ENCODE measurements at regions not wholly inside any gene's neighbourhood (a gene's known extent, or its start where the extent isn't known, plus 50 kb on each side); places are given as distances from the start of the nearest gene placed in this dataset.

GRCh38 chr17:13230350-13231264 is 212.8 kb upstream of the ELAC2 start:
- DNase-seq (no peak), ATAC-seq (no peak)
- intact Hi-C loops (cut with micrococcal nuclease), result no loop called here
- Mint-ChIP-seq H3K27ac (no peak overlapping the region), H3K36me3 (no peaks in the 10 kb centered on the region), H3K9me3 (peaks cover 5 to 6% of the 10 kb centered on the region in 2 donors), H3K4me1 (no peaks in the 10 kb centered on the region), H3K27me3 (ENCODE audit: low read depth in 2 of 2) (no peaks in the 10 kb centered on the region), H3K4me3 (no peak overlapping the region)
- 79% methylated on average over 10 of the region's 11 CpGs for WGBS (ENCODE audit: insufficient coverage)
- no peaks in the 10 kb centered on the region for H3K4me1 ChIP-seq (ENCODE audit: control insufficient read depth, insufficient read depth, low read length)
- H3K27ac ChIP-seq (ENCODE audit: low read length), result no peak overlapping the region
- TF ChIP-seq CTCF (IDR thresholded peaks at IDR 0.05), result no peak
- no peak overlapping the region for H3K4me3 ChIP-seq (ENCODE audit: low read length)
- no peaks in the 10 kb centered on the region for H3K36me3 ChIP-seq (ENCODE audit: control insufficient read depth, insufficient read depth, low read length)
- H3K27me3 ChIP-seq (ENCODE audit: control insufficient read depth, insufficient read depth, low read length), result no peaks in the 10 kb centered on the region
- H3K9me3 ChIP-seq (ENCODE audit: control insufficient read depth, insufficient read depth, low read length), result no peaks in the 10 kb centered on the region

- Mint-ChIP-seq H3K36me3 (no peaks in the 10 kb centered on the region), H3K9me3 (peaks cover 3 to 6% of the 10 kb centered on the region in 2 donors), H3K4me3 (no peak overlapping the region), H3K27me3 (ENCODE audit: low read depth in 2 of 2) (no peaks in the 10 kb centered on the region), H3K4me1 (no peaks in the 10 kb centered on the region), H3K27ac (no peak overlapping the region)
- Histone ChIP-seq H3K4me3 (ENCODE audit: low read length) (no peak overlapping the region), H3K36me3 (ENCODE audit: control insufficient read depth, insufficient read depth, low read length) (no peaks in the 10 kb centered on the region), H3K9me3 (ENCODE audit: control insufficient read depth, insufficient read depth, low read length) (no peaks in the 10 kb centered on the region), H3K27ac (ENCODE audit: low read length) (no peak overlapping the region), H3K4me1 (ENCODE audit: control insufficient read depth, insufficient read depth, low read length) (no peaks in the 10 kb centered on the region), H3K27me3 (ENCODE audit: control insufficient read depth, insufficient read depth, low read length) (no peaks in the 10 kb centered on the region)
- DNase-seq, result no peak
- TF ChIP-seq CTCF (IDR thresholded peaks at IDR 0.05), result no peak
- no peak for ATAC-seq
- 79% methylated on average over 2 of the region's 2 CpGs for WGBS (ENCODE audit: insufficient coverage)
- intact Hi-C loops (cut with micrococcal nuclease), result no loop called here
These were observed 210.4 kb upstream of the ELAC2 start for GRCh38 chr17:13228225-13228624.

- no peak for DNase-seq
- Mint-ChIP-seq H3K36me3 (no peaks in the 10 kb centered on the region), H3K4me1 (no peaks in the 10 kb centered on the region), H3K9me3 (peaks cover 0 to 13% of the 10 kb centered on the region in 2 donors), H3K27me3 (ENCODE audit: low read depth in 2 of 2) (no peaks in the 10 kb centered on the region), H3K4me3 (no peak overlapping the region), H3K27ac (no peak overlapping the region)
- no peak overlapping the region for H3K4me3 ChIP-seq (ENCODE audit: low read length)
- ATAC-seq, result no peak
- H3K27ac ChIP-seq (ENCODE audit: low read length), result no peak overlapping the region
- WGBS (ENCODE audit: insufficient coverage), result 71% methylated on average over 4 of the region's 4 CpGs
- no peaks in the 10 kb centered on the region for H3K36me3 ChIP-seq (ENCODE audit: control insufficient read depth, insufficient read depth, low read length)
- H3K27me3 ChIP-seq (ENCODE audit: control insufficient read depth, insufficient read depth, low read length), result no peaks in the 10 kb centered on the region
- peaks cover 3% of the 10 kb centered on the region for H3K9me3 ChIP-seq (ENCODE audit: control insufficient read depth, insufficient read depth, low read length)
- no peaks in the 10 kb centered on the region for H3K4me1 ChIP-seq (ENCODE audit: control insufficient read depth, insufficient read depth, low read length)
- intact Hi-C loops (cut with micrococcal nuclease), result no loop called here
- TF ChIP-seq CTCF (IDR thresholded peaks at IDR 0.05), result no peak
These were observed 205.1 kb upstream of the ELAC2 start for GRCh38 chr17:13222975-13223374.

GRCh38 chr17:13212860-13213259 is 195.0 kb upstream of the ELAC2 start:
- DNase-seq (no peak), ATAC-seq (no peak)
- intact Hi-C loops (cut with micrococcal nuclease), result no loop called here
- Mint-ChIP-seq H3K27me3 (ENCODE audit: low read depth in 2 of 2) (no peaks in the 10 kb centered on the region), H3K27ac (no peak overlapping the region), H3K4me3 (no peak overlapping the region), H3K4me1 (no peaks in the 10 kb centered on the region), H3K36me3 (peaks cover 11% of the 10 kb centered on the region), H3K9me3 (peaks cover 13 to 14% of the 10 kb centered on the region in 2 donors)
- Histone ChIP-seq H3K9me3 (ENCODE audit: control insufficient read depth, insufficient read depth, low read length) (no peaks in the 10 kb centered on the region), H3K4me1 (ENCODE audit: control insufficient read depth, insufficient read depth, low read length) (no peaks in the 10 kb centered on the region), H3K4me3 (ENCODE audit: low read length) (no peak overlapping the region), H3K27me3 (ENCODE audit: control insufficient read depth, insufficient read depth, low read length) (no peaks in the 10 kb centered on the region), H3K27ac (ENCODE audit: low read length) (no peak overlapping the region), H3K36me3 (ENCODE audit: control insufficient read depth, insufficient read depth, low read length) (no peaks in the 10 kb centered on the region)
- TF ChIP-seq CTCF (IDR thresholded peaks at IDR 0.05), result no peak

Measured in natural killer cell (primary cell).